Central memory CD8-positive, alpha-beta T cell (primary cell): ENCODE measurements at regions not wholly inside any gene's neighbourhood (a gene's known extent, or its start where the extent isn't known, plus 50 kb on each side); places are given as distances from the start of the nearest gene placed in this dataset.

Experiments
- ATAC-seq: fragments of 150-1000 bp; cut with Tn5 transposase; replicated peaks from 2 replicates; pipeline ENCODE4 v1.10.0; 2022; ENCODE audit warnings: mild to moderate bottlenecking, moderate FRiP score, moderate number of reproducible peaks; ENCODE audit not compliant: poor library complexity, severe bottlenecking; ENCODE audit errors: extremely low read depth
- DNase-seq, 2 donors: peaks; one replicate each; pipeline ENCODE4 v3.0.0; 2021; ENCODE audit warnings: low spot score in 2 of 2
- H3K27ac Mint-ChIP-seq: one replicate; pipeline ENCODE4 v1.8.0; 2022; ENCODE audit warnings: low read depth, mild to moderate bottlenecking, moderate library complexity, mixed read lengths
- H3K27me3 Mint-ChIP-seq: one replicate; pipeline ENCODE4 v1.8.0; 2022; ENCODE audit warnings: mixed read lengths
- H3K36me3 Mint-ChIP-seq: one replicate; pipeline ENCODE4 v1.8.0; 2022; ENCODE audit warnings: mild to moderate bottlenecking, moderate library complexity, mixed read lengths; ENCODE audit not compliant: insufficient read depth
- H3K4me1 Mint-ChIP-seq: one replicate; pipeline ENCODE4 v1.8.0; 2022; ENCODE audit warnings: mixed read lengths
- H3K4me3 Mint-ChIP-seq: one replicate; pipeline ENCODE4 v1.8.0; 2022; ENCODE audit warnings: mild to moderate bottlenecking, moderate library complexity, mixed read lengths
- H3K9me3 Mint-ChIP-seq: one replicate; pipeline ENCODE4 v1.8.0; 2022; ENCODE audit warnings: mixed read lengths

GRCh38 chr21:39085843-39086405 is 97.3 kb downstream of the PSMG1 start:
- Mint-ChIP-seq H3K36me3 (peaks cover 3% of the 10 kb centered on the region), H3K4me1 (no peaks in the 10 kb centered on the region), H3K27ac (no peak overlapping the region), H3K9me3 (no peaks in the 10 kb centered on the region), H3K27me3 (peaks cover 39% of the 10 kb centered on the region), H3K4me3 (no peak overlapping the region)
- DNase-seq (no peak), ATAC-seq (no peak)

DNA sequence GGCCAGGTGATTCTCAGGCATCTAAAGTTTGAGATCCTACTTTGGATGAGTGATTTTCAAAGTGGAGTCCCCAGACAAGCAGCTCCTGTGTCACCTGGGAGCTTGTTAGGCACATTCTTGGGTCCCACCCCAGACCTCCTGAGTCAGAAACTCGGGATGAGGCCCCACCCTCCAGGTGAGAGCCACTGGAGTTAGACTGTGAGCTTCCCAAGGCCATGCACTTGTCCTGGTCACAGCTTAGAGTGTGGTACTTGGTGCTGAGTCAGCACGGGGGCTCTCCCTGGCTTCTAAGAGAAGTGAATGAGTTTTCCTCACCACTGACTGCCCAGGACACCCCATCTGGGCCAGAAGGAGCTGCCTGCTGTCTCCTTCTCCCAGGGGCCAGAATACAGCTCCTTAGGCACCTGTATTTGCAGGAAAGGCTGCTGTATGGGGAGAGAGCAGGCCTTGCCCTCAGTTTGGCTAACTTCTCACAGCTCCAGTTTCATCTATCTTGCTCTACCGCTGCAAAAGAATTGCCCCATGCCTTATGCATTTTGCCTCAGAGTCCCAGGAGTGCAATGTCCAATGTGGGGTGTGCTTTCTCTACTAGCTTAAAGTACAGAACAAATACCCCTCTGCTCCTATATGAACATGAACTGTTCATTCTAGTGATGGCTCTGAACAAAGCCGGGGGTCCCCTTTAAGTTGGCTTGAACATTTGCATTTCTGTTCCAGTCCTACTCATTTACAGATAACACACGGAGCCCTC is 98.1 kb downstream of the PSMG1 start:
- no peaks in the 10 kb centered on the region for H3K9me3 Mint-ChIP-seq
- H3K4me1 Mint-ChIP-seq, result no peaks in the 10 kb centered on the region
- H3K27me3 Mint-ChIP-seq, result peaks cover 39% of the 10 kb centered on the region
- H3K4me3 Mint-ChIP-seq, result no peak overlapping the region
- no peaks in the 10 kb centered on the region for H3K36me3 Mint-ChIP-seq
- no peak for ATAC-seq
- no peak overlapping the region for H3K27ac Mint-ChIP-seq
- DNase-seq, result no peak

DNA sequence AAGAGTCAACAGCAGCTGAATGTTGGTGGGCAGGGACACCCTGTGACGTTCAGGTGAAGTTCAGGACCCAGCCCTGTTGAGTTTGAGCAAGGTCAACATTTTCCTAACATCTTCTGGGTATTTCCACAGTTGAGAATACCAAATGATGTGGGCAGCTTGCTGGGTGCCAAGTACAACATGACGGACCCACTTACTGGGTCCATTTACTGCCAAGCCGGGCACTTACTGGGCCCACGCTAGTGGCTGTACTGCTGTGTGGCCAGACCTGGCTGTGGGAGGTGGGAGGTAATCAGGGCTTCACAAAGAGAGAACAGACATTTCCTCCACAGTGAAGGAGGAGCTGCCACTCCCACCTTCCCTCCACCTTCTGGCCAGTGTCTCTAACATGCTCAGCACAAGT is 99.2 kb downstream of the PSMG1 start:
- Mint-ChIP-seq H3K36me3 (no peaks in the 10 kb centered on the region), H3K27me3 (peaks cover 45% of the 10 kb centered on the region), H3K4me1 (no peaks in the 10 kb centered on the region), H3K4me3 (no peak overlapping the region), H3K27ac (no peak overlapping the region), H3K9me3 (no peaks in the 10 kb centered on the region)
- no peak for DNase-seq
- no peak for ATAC-seq

- H3K4me1 Mint-ChIP-seq, result no peaks in the 10 kb centered on the region
- H3K27me3 Mint-ChIP-seq, result peaks cover 51% of the 10 kb centered on the region
- no peaks in the 10 kb centered on the region for H3K9me3 Mint-ChIP-seq
- no peak overlapping the region for H3K4me3 Mint-ChIP-seq
- ATAC-seq (no peak), DNase-seq (no peak)
- no peaks in the 10 kb centered on the region for H3K36me3 Mint-ChIP-seq
- no peak overlapping the region for H3K27ac Mint-ChIP-seq
Observed at GRCh38 chr21:39083377-39084008, 99.8 kb downstream of the PSMG1 start.

- Mint-ChIP-seq H3K27ac (no peak overlapping the region), H3K36me3 (no peaks in the 10 kb centered on the region), H3K4me1 (no peaks in the 10 kb centered on the region), H3K27me3 (peaks cover 58% of the 10 kb centered on the region), H3K9me3 (no peaks in the 10 kb centered on the region), H3K4me3 (no peak overlapping the region)
- ATAC-seq (no peak), DNase-seq (no peak)
Observed at GRCh38 chr21:39082656-39083376, 100.4 kb downstream of the PSMG1 start.

DNA sequence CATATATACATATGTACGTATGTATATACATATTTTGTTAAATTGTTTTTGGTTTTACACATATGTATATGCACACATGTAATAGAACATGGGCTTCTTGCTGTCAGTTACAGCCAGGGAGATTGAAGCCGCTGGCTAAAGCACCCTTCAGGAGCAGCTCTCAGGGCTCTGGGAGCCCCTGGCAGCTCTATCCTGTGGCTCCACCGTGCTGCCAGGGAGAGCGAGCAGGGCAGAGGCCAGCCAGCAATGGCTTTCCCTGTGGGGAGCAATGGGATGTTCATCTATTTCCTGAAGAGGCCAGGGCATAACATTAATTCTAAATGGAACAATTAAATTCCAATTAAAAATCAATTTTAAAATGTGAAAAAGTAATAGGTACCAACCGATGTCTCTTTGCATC is 102.9 kb downstream of the PSMG1 start:
- H3K36me3 Mint-ChIP-seq, result no peaks in the 10 kb centered on the region
- peaks cover 49% of the 10 kb centered on the region for H3K27me3 Mint-ChIP-seq
- H3K27ac Mint-ChIP-seq, result no peak overlapping the region
- H3K4me3 Mint-ChIP-seq, result no peak overlapping the region
- H3K4me1 Mint-ChIP-seq, result no peaks in the 10 kb centered on the region
- DNase-seq, result no peak
- H3K9me3 Mint-ChIP-seq, result no peaks in the 10 kb centered on the region
- no peak for ATAC-seq

- Mint-ChIP-seq H3K36me3 (no peaks in the 10 kb centered on the region), H3K4me3 (no peak overlapping the region), H3K27me3 (peaks cover 50% of the 10 kb centered on the region), H3K27ac (no peak overlapping the region), H3K9me3 (no peaks in the 10 kb centered on the region), H3K4me1 (no peaks in the 10 kb centered on the region)
- DNase-seq (no peak), ATAC-seq (no peak)
Observed at GRCh38 chr21:39079617-39080016, 103.6 kb downstream of the PSMG1 start.

GRCh38 chr21:39078322-39079065 is 104.8 kb downstream of the PSMG1 start:
- ATAC-seq (no peak), DNase-seq (no peak)
- H3K4me3 Mint-ChIP-seq, result no peak overlapping the region
- H3K9me3 Mint-ChIP-seq, result no peaks in the 10 kb centered on the region
- H3K27me3 Mint-ChIP-seq, result peaks cover 53% of the 10 kb centered on the region
- no peaks in the 10 kb centered on the region for H3K4me1 Mint-ChIP-seq
- no peak overlapping the region for H3K27ac Mint-ChIP-seq
- no peaks in the 10 kb centered on the region for H3K36me3 Mint-ChIP-seq

DNA sequence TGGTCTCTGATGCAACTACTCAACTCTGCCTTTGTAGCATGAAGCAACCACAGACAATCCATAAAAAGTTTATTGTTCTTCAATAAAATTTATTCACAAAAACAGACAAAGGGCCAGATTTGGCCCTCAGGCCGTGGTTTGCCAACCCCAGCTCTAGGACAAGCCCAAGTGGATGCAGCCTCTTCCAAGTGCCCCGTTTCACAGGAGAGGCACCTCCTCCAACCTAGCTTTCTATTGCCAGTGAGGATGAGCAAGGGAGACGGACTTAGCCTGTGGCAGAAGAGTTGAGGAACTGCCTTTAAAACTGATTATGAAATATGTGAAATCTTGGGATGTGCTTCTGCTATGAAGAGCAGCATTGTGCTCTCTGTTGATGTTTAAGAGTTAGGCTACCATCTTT is 105.4 kb downstream of the PSMG1 start:
- ATAC-seq (no peak), DNase-seq (no peak)
- no peaks in the 10 kb centered on the region for H3K4me1 Mint-ChIP-seq
- H3K27me3 Mint-ChIP-seq, result peaks cover 48% of the 10 kb centered on the region
- H3K36me3 Mint-ChIP-seq, result no peaks in the 10 kb centered on the region
- H3K4me3 Mint-ChIP-seq, result no peak overlapping the region
- no peaks in the 10 kb centered on the region for H3K9me3 Mint-ChIP-seq
- no peak overlapping the region for H3K27ac Mint-ChIP-seq

- H3K9me3 Mint-ChIP-seq, result no peaks in the 10 kb centered on the region
Observed at GRCh38 chr21:39074508-39074907, 108.7 kb downstream of the PSMG1 start.

DNA sequence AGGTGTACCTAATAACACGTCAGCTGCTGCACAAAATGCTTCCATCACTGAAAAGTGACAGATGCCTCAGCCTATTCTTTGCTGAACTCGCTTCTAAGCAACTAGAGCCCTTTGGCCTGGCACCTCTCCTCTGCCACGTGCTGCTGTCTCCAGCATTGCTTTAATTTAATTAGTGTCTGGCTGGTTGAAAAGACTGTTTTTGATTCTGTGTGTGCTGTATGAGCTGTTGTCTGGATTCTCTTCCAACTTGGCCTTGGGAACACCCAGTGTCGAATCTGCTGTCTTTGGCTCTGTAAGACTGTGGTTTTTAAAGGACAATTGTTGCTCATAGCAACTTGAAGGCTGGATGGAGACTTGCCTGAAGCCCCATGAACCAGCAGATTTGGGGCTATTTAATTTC is 109.5 kb downstream of the PSMG1 start:
- peaks cover 29% of the 10 kb centered on the region for H3K27me3 Mint-ChIP-seq
- H3K4me1 Mint-ChIP-seq, result no peaks in the 10 kb centered on the region
- no peak overlapping the region for H3K27ac Mint-ChIP-seq
- DNase-seq (no peak), ATAC-seq (no peak)
- no peaks in the 10 kb centered on the region for H3K9me3 Mint-ChIP-seq
- no peak overlapping the region for H3K4me3 Mint-ChIP-seq
- H3K36me3 Mint-ChIP-seq, result peaks cover 2% of the 10 kb centered on the region

More at GRCh38 chr21:39074508-39074907, 108.7 kb downstream of the PSMG1 start:
- Mint-ChIP-seq H3K27me3 (peaks cover 37% of the 10 kb centered on the region), H3K4me1 (no peaks in the 10 kb centered on the region), H3K4me3 (no peak overlapping the region), H3K27ac (no peak overlapping the region), H3K36me3 (peaks cover 2% of the 10 kb centered on the region)
- DNase-seq (no peak), ATAC-seq (no peak)

DNA sequence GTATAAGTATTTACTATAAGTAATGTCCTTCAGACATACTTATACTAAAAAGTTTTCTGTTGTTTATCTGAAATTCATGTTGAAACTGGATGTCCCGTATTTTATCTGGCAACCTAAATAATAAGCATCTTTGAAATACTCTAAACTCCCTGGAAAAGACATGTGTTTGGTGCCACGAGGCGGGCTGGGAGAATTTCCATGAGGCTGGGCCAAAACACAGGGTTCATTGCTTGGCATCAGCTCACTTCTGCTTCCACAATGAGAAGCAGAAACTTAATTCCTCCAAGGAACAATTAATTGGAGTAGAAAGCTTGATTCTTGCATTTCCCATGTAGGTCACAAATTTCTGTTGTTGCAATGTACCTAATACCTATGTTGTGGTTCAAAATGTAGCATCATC is 110.2 kb downstream of the PSMG1 start:
- no peak overlapping the region for H3K27ac Mint-ChIP-seq
- no peak for DNase-seq
- H3K27me3 Mint-ChIP-seq, result peaks cover 26% of the 10 kb centered on the region
- H3K9me3 Mint-ChIP-seq, result no peaks in the 10 kb centered on the region
- H3K4me1 Mint-ChIP-seq, result no peaks in the 10 kb centered on the region
- H3K36me3 Mint-ChIP-seq, result peaks cover 2% of the 10 kb centered on the region
- H3K4me3 Mint-ChIP-seq, result no peak overlapping the region
- no peak for ATAC-seq
